Osteoblast (primary cell): ENCODE measurements at regions not wholly inside any gene's neighbourhood (a gene's known extent, or its start where the extent isn't known, plus 50 kb on each side); places are given as distances from the start of the nearest gene placed in this dataset.

Experiments
- DNase-seq: peaks from one replicate; pipeline ENCODE4 v3.0.0; 2011; ENCODE audit warnings: low spot score, mixed read lengths; ENCODE audit not compliant: insufficient read length; ENCODE audit errors: missing footprints
- H2AFZ ChIP-seq: 2 replicates; pipeline ENCODE4 v1.6.0; 2011; ENCODE audit warnings: mild to moderate bottlenecking, low read length
- H3K27ac ChIP-seq: 2 replicates; pipeline ENCODE4 v1.5.1; 2011; ENCODE audit warnings: mild to moderate bottlenecking, low read depth, low read length, moderate library complexity
- H3K27me3 ChIP-seq: 2 replicates; pipeline ENCODE4 v1.6.0; 2012; ENCODE audit warnings: mild to moderate bottlenecking, control low read depth, inconsistent platforms, low read length, moderate library complexity; ENCODE audit not compliant: insufficient read depth
- H3K36me3 ChIP-seq: 2 replicates; pipeline ENCODE4 v1.5.1; 2011; ENCODE audit warnings: mild to moderate bottlenecking, low read length, control low read depth, moderate library complexity; ENCODE audit not compliant: insufficient read depth
- H3K4me1 ChIP-seq: 2 replicates; pipeline ENCODE4 v1.5.1; 2011; ENCODE audit warnings: mild to moderate bottlenecking, low read length, control low read depth, moderate library complexity; ENCODE audit not compliant: insufficient read depth
- H3K4me2 ChIP-seq: 2 replicates; pipeline ENCODE4 v1.6.0; 2011; ENCODE audit warnings: mild to moderate bottlenecking, low read length; ENCODE audit not compliant: insufficient read depth
- H3K4me3 ChIP-seq: fragments of 200-600 bp; sonication (generic); 3 replicates; pipeline ENCODE4 v1.5.1; 2012; ENCODE audit warnings: mild to moderate bottlenecking, low read length, inconsistent platforms; ENCODE audit not compliant: insufficient read depth
- H3K79me2 ChIP-seq: 2 replicates; pipeline ENCODE4 v1.6.0; 2012; ENCODE audit warnings: mild to moderate bottlenecking, low read length, control low read depth, inconsistent platforms; ENCODE audit not compliant: insufficient read depth
- H3K9me3 ChIP-seq: 2 replicates; pipeline ENCODE4 v1.5.1; 2011; ENCODE audit warnings: low read depth, low read length, control low read depth
- H4K20me1 ChIP-seq: 2 replicates; pipeline ENCODE4 v1.6.0; 2012; ENCODE audit warnings: mild to moderate bottlenecking, low read length, control low read depth; ENCODE audit not compliant: insufficient read depth
- TF ChIP-seq, protein P1 (sequence below): IDR thresholded peaks from 2 replicates; pipeline ENCODE4 v1.5.1; 2011; ENCODE audit warnings: mild to moderate bottlenecking, low read depth, low read length, moderate library complexity; ENCODE audit errors: extremely low read depth

DNA sequence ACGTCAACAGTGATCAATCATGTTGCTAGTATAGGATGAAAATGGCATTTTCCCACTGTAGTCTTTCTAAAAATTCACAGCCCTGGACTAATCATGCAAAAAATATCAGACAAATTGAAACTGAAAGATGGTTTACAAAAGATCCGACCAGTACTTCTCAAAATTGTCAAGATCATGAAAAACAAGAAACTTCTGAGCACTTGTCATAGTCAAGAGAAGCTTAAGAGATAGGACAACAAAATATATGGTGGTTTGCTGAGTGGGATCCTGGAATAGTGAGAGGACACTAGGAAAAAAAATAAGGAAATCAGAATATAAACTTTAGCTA, 101.1 kb downstream of the NAA11 start:
- Histone ChIP-seq H3K27me3 (no peaks in the 10 kb centered on the region), H3K9me3 (no peaks in the 10 kb centered on the region), H2AFZ (no peak overlapping the region), H4K20me1 (no peaks in the 10 kb centered on the region), H3K36me3 (no peaks in the 10 kb centered on the region), H3K4me2 (no peak overlapping the region), H3K4me1 (no peaks in the 10 kb centered on the region), H3K27ac (no peak overlapping the region), H3K79me2 (no peaks in the 10 kb centered on the region), H3K4me3 (no peak overlapping the region)
- TF ChIP-seq, protein P1, sequence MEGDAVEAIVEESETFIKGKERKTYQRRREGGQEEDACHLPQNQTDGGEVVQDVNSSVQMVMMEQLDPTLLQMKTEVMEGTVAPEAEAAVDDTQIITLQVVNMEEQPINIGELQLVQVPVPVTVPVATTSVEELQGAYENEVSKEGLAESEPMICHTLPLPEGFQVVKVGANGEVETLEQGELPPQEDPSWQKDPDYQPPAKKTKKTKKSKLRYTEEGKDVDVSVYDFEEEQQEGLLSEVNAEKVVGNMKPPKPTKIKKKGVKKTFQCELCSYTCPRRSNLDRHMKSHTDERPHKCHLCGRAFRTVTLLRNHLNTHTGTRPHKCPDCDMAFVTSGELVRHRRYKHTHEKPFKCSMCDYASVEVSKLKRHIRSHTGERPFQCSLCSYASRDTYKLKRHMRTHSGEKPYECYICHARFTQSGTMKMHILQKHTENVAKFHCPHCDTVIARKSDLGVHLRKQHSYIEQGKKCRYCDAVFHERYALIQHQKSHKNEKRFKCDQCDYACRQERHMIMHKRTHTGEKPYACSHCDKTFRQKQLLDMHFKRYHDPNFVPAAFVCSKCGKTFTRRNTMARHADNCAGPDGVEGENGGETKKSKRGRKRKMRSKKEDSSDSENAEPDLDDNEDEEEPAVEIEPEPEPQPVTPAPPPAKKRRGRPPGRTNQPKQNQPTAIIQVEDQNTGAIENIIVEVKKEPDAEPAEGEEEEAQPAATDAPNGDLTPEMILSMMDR: no peak
- DNase-seq: no peak

DNA sequence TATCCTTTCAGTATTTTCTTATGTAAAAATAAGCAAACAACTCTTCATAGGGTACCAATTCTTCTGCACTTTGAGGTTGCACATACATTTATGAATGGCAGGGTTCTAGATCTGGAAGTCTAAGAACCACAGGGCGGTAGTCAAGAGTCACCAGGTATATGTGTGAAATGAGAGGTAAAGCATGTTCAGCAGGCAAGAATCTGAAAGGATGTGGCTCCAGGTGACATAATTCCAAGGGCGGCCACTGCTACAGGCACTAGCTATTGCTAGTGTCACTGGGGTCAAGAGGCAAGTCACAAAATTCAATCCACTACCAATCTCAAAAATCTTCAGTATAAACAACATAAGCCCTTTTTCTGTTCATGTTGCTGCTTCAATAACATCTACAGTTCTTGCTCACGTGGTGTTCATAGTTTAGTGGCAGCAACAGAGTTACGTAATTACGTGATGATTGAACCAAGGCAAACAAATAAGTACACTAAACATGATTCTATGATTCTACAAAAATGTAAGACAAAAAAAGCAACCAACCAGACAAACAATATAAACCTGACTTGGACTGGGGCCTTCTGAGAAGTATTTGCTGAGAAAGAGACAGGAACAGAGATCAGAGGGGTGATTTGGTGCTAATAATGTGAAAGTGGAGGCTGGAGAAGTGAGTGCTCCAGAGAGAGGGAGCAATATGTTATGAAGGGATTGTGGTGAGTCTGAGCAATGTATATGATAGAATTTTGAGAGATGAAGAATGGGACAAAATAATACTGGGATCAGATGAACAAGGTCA, 101.7 kb downstream of the NAA11 start:
- no peaks in the 10 kb centered on the region for H3K9me3 ChIP-seq
- no peaks in the 10 kb centered on the region for H3K79me2 ChIP-seq
- H3K27ac ChIP-seq: no peak overlapping the region
- H3K4me3 ChIP-seq: no peak overlapping the region
- TF ChIP-seq, protein P1: no peak
- no peaks in the 10 kb centered on the region for H3K36me3 ChIP-seq
- H4K20me1 ChIP-seq: no peaks in the 10 kb centered on the region
- H3K4me1 ChIP-seq: no peaks in the 10 kb centered on the region
- H3K4me2 ChIP-seq: no peak overlapping the region
- H2AFZ ChIP-seq: no peak overlapping the region
- H3K27me3 ChIP-seq: no peaks in the 10 kb centered on the region
- DNase-seq: no peak

DNA sequence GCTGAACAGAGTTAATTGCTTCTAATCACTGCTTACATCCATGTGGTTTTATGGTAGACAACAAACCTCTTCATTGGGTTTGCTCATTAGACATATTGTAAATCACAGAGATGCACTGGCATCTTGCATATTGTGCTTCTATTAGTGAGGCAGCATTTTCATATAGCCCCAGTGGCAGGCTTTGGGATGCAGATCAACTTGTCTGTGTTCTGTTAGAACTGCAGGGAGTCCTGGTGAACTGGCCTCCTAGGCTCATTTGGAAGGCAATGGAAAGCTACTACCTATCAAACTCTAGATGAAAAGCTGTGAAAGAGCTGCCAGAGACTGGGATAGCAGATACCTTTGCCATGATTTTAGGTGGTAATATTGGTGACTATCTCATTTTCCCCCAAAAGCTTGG, 108.8 kb downstream of the NAA11 start:
- H3K4me3 ChIP-seq: no peak overlapping the region
- H3K4me1 ChIP-seq: no peaks in the 10 kb centered on the region
- no peaks in the 10 kb centered on the region for H3K79me2 ChIP-seq
- H3K27me3 ChIP-seq: no peaks in the 10 kb centered on the region
- no peak for DNase-seq
- no peak overlapping the region for H3K4me2 ChIP-seq
- no peaks in the 10 kb centered on the region for H3K36me3 ChIP-seq
- no peaks in the 10 kb centered on the region for H3K9me3 ChIP-seq
- H3K27ac ChIP-seq: no peak overlapping the region
- no peak overlapping the region for H2AFZ ChIP-seq
- no peaks in the 10 kb centered on the region for H4K20me1 ChIP-seq
- TF ChIP-seq, protein P1: no peak

DNA sequence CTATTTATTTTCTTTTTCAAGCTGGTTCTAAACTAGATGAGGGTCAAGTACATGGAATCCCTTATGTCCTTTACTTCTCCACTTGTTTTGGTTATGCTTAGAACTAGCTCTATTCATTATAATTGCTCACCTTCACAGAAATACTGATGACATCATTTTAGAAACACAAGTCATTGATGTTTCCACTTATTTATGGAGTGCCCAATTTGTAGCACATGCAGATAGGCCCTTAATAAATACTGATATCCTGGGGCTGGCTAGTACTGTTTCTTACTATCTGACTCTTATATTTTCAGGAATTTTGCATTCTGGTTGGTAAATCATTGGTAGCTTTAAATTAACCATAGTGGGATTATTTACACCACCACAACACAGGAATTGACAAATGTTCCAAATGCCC, 112.2 kb downstream of the NAA11 start:
- Histone ChIP-seq H3K9me3 (no peaks in the 10 kb centered on the region), H3K79me2 (no peaks in the 10 kb centered on the region), H4K20me1 (no peaks in the 10 kb centered on the region), H3K27me3 (no peaks in the 10 kb centered on the region), H3K4me1 (no peaks in the 10 kb centered on the region), H3K4me3 (no peak overlapping the region), H3K4me2 (no peak overlapping the region), H3K27ac (no peak overlapping the region), H2AFZ (no peak overlapping the region), H3K36me3 (no peaks in the 10 kb centered on the region)
- no peak for DNase-seq
- TF ChIP-seq, protein P1: no peak
